ENCODE measurements at regions not wholly inside any gene's neighbourhood (a gene's known extent, or its start where the extent isn't known, plus 50 kb on each side); places are given as distances from the start of the nearest gene placed in this dataset.

DNA sequence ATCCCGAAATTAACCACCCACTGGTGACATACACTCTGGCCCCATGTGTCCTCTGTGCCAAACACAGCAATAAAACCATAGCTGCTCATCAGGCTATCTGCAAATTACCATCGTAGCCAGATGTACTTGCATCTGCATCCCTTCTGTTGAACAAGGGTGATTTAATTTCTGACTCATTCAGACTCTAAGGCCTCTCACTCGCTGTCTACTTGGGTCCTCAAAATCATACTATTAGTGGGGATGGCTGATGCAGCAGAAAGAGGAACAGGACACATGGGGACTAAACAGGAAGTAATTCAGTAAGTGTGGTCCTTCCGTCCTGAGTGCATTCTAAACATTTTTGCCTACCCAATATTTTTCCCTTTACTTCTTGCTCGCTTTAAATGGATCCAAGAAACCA is 2275.0 kb upstream of the PCDH20 start:
- H3K4me3 ChIP-seq (ENCODE audit: control insufficient read depth, low read depth, low read length) = no peak overlapping the region
- no peak for DNase-seq (ENCODE audit: low read depth)
- TF ChIP-seq, protein P1, sequence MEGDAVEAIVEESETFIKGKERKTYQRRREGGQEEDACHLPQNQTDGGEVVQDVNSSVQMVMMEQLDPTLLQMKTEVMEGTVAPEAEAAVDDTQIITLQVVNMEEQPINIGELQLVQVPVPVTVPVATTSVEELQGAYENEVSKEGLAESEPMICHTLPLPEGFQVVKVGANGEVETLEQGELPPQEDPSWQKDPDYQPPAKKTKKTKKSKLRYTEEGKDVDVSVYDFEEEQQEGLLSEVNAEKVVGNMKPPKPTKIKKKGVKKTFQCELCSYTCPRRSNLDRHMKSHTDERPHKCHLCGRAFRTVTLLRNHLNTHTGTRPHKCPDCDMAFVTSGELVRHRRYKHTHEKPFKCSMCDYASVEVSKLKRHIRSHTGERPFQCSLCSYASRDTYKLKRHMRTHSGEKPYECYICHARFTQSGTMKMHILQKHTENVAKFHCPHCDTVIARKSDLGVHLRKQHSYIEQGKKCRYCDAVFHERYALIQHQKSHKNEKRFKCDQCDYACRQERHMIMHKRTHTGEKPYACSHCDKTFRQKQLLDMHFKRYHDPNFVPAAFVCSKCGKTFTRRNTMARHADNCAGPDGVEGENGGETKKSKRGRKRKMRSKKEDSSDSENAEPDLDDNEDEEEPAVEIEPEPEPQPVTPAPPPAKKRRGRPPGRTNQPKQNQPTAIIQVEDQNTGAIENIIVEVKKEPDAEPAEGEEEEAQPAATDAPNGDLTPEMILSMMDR (conservative IDR thresholded peaks at IDR 0.05; ENCODE audit: control insufficient read depth, insufficient read depth, low read depth, low read length) = no peak

DNA sequence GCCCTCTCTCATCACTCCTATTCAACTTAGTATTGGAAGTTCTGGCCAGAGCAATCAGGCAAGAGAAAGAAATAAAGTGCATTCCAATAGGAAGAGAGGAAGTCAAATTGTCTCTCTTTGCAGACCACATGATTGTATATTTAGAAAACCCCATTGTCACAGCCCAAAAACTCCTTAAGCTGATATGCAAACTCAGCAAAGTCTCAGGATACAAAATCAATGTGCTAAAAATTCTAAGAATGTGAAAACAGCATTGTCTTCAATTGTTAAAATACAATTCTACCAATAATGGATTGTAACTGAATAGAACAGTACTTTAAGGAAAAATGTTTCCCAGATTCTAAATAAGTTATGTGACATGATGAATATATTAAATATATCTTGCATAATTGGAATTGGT is 2269.2 kb upstream of the PCDH20 start:
- TF ChIP-seq, protein P1 (conservative IDR thresholded peaks at IDR 0.05; ENCODE audit: control insufficient read depth, insufficient read depth, low read depth, low read length) = no peak
- no peak overlapping the region for H3K4me3 ChIP-seq (ENCODE audit: control insufficient read depth, low read depth, low read length)
- no peak for DNase-seq (ENCODE audit: low read depth)

DNA sequence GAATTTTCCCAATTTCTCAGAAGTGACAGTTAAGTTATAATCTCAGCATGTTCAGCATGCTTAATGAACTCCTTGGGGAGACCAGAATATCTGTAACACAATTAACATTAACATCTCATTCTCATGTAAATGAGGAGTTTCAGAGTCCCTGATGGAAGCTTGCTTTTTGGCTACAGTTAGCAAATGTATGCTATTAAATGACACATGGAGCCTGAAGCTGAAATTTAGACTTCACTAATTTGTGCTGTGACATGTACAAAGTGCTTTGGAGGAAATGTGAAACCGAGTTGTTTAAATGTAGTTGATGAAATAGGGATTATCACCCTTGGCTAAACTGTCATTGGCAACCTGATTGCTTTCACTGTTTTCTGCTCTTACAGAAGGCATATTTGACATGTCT is 2265.1 kb upstream of the PCDH20 start:
- no peak for DNase-seq (ENCODE audit: low read depth)
- TF ChIP-seq, protein P1 (conservative IDR thresholded peaks at IDR 0.05; ENCODE audit: control insufficient read depth, insufficient read depth, low read depth, low read length) = no peak
- no peak overlapping the region for H3K4me3 ChIP-seq (ENCODE audit: control insufficient read depth, low read depth, low read length)

DNA sequence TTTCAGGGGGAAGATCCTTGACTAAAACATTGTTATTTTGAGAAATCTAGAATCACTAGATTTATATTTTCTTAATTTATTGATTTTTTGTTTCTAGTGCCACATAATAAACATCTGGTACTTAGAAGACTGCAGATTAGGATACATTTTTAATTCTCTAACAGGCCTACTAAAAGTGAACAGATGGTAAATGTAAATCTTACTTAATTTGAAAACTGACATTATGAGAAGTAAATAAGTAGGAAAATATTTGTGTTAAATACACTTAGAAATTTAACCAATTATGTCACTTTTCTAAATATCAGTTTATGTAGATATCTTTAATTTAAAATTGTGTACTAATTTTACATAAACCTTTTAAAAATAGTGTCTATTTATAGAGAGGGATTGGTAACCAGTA is 2255.6 kb upstream of the PCDH20 start:
- DNase-seq (ENCODE audit: low read depth) = no peak
- no peak overlapping the region for H3K4me3 ChIP-seq (ENCODE audit: control insufficient read depth, low read depth, low read length)
- TF ChIP-seq, protein P1 (conservative IDR thresholded peaks at IDR 0.05; ENCODE audit: control insufficient read depth, insufficient read depth, low read depth, low read length) = no peak

DNA sequence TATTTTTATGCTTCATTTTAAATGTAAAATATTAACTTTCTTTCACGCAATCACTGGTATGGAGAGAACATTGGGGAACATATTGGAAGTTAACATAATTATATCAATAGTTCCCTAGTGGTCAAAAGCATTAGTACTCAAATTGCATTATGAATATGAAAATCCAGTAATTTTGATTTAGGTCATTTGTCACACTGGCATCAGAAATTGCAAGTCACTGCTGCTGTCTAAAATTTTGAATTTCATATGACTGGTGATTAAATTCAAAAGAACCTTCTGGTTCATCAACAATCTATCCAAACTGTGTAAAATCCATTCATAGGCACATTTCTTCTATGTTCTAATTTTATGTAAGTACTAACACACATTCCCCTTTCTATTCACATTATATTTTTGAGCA is 2235.7 kb upstream of the PCDH20 start:
- DNase-seq (ENCODE audit: low read depth) = no peak
- TF ChIP-seq, protein P1 (conservative IDR thresholded peaks at IDR 0.05; ENCODE audit: control insufficient read depth, insufficient read depth, low read depth, low read length) = no peak
- H3K4me3 ChIP-seq (ENCODE audit: control insufficient read depth, low read depth, low read length) = no peak overlapping the region

DNA sequence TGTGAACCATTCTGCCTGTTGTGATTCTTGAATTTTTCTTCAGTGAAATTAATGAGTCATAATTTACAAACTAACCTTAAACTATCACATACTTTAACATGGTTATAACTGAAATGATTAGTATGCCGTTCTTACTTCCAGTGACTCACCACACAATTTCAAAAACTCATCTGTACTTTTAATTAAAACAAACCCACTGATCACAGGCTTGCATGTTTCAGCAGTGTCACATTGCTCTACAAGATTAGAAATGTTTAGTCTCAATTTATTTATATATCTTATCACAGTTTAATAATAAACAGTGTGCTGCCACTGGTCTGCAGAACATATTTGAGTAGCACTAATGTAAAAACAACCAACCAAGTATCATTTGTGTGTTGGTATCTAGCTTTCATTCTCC is 2227.9 kb upstream of the PCDH20 start:
- no peak overlapping the region for H3K4me3 ChIP-seq (ENCODE audit: control insufficient read depth, low read depth, low read length)
- DNase-seq (ENCODE audit: low read depth) = no peak
- TF ChIP-seq, protein P1 (conservative IDR thresholded peaks at IDR 0.05; ENCODE audit: control insufficient read depth, insufficient read depth, low read depth, low read length) = no peak

DNA sequence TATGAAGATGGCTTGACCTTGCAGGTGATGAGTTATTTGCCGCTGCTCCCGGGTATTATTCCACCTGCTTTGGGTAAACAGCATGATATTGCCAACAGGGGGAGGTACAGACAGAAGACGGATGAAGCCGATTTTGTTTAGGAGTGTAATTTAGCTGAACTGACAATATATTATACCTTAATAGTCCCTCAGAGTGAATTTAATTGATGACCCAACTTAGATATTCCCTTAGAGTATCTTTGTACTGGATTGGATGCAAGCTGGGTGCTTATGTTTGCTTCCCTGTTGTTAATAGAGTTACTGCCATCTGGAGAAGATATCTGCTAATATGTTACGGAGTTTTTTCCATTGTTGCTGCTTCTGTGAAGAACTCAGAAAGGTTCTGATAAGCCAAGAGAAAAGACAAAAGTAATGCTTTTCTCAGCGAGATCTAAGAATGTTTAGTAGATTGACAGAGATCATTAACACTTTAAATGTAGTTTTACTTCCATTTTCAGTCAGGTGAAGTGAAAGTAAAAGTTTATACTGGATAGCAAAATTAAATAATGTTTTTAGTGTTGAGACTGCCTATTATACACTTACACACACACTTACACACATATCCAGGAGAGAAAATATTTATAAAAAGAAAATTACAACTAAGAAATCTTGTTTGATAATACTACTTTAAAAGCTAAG is 2220.8 kb upstream of the PCDH20 start:
- peak overlapping the region; percentile 2 for H3K4me3 ChIP-seq (ENCODE audit: control insufficient read depth, low read depth, low read length)
- TF ChIP-seq, protein P1 (conservative IDR thresholded peaks at IDR 0.05; ENCODE audit: control insufficient read depth, insufficient read depth, low read depth, low read length) = peak; percentile 8
- no peak for DNase-seq (ENCODE audit: low read depth)

All from fibroblast of mammary gland (primary cell).